HL-60 (cell line): ENCODE measurements at regions not wholly inside any gene's neighbourhood (a gene's known extent, or its start where the extent isn't known, plus 50 kb on each side); places are given as distances from the start of the nearest gene placed in this dataset.
"Not testable (repeated sequence)": the region's sequence is repeated elsewhere in the genome, so short reads cannot be mapped to it uniquely, and the experiment has no call there.

ENCODE experiments used
- POLR2AphosphoS5 ChIP-seq: IDR thresholded peaks from 2 replicates; pipeline ENCODE4 v1.6.1; 2012; ENCODE audit warnings: low read depth
- SPI1 ChIP-seq: IDR thresholded peaks from 2 replicates; pipeline ENCODE4 v1.6.1; 2012; ENCODE audit warnings: low read depth, mild to moderate bottlenecking, borderline replicate concordance
- TF ChIP-seq, protein P1 (sequence below): IDR thresholded peaks from one replicate; pipeline ENCODE4 v1.5.1; 2011; ENCODE audit warnings: low read length, control low read depth, inconsistent platforms; ENCODE audit not compliant: insufficient read depth
- TF ChIP-seq, protein P2 (sequence below): IDR thresholded peaks from 2 replicates; pipeline ENCODE4 v1.6.1; 2012; ENCODE audit warnings: low read depth; ENCODE audit not compliant: insufficient replicate concordance

DNA sequence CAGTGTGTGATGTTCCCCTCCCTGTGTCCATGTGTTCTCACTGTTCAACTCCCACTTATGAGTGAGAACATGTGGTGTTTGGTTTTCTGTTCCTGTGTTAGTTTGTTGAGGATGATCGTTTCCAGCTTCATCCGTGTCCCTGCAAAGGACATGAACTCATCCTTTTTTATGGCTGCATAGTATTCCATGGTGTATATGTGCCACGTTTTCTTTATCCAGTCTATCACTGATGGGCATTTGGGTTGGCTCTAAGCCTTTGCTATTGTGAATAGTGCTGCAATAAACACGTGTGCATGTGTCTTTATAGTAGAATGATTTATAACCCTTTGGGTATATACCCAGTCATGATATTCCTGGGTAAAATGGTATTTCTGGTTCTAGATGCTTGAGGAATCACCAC is 316.6 kb upstream of the KCNMB2 start:
- TF ChIP-seq, protein P1, sequence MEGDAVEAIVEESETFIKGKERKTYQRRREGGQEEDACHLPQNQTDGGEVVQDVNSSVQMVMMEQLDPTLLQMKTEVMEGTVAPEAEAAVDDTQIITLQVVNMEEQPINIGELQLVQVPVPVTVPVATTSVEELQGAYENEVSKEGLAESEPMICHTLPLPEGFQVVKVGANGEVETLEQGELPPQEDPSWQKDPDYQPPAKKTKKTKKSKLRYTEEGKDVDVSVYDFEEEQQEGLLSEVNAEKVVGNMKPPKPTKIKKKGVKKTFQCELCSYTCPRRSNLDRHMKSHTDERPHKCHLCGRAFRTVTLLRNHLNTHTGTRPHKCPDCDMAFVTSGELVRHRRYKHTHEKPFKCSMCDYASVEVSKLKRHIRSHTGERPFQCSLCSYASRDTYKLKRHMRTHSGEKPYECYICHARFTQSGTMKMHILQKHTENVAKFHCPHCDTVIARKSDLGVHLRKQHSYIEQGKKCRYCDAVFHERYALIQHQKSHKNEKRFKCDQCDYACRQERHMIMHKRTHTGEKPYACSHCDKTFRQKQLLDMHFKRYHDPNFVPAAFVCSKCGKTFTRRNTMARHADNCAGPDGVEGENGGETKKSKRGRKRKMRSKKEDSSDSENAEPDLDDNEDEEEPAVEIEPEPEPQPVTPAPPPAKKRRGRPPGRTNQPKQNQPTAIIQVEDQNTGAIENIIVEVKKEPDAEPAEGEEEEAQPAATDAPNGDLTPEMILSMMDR: not testable (repeated sequence)
- TF ChIP-seq, protein P2, sequence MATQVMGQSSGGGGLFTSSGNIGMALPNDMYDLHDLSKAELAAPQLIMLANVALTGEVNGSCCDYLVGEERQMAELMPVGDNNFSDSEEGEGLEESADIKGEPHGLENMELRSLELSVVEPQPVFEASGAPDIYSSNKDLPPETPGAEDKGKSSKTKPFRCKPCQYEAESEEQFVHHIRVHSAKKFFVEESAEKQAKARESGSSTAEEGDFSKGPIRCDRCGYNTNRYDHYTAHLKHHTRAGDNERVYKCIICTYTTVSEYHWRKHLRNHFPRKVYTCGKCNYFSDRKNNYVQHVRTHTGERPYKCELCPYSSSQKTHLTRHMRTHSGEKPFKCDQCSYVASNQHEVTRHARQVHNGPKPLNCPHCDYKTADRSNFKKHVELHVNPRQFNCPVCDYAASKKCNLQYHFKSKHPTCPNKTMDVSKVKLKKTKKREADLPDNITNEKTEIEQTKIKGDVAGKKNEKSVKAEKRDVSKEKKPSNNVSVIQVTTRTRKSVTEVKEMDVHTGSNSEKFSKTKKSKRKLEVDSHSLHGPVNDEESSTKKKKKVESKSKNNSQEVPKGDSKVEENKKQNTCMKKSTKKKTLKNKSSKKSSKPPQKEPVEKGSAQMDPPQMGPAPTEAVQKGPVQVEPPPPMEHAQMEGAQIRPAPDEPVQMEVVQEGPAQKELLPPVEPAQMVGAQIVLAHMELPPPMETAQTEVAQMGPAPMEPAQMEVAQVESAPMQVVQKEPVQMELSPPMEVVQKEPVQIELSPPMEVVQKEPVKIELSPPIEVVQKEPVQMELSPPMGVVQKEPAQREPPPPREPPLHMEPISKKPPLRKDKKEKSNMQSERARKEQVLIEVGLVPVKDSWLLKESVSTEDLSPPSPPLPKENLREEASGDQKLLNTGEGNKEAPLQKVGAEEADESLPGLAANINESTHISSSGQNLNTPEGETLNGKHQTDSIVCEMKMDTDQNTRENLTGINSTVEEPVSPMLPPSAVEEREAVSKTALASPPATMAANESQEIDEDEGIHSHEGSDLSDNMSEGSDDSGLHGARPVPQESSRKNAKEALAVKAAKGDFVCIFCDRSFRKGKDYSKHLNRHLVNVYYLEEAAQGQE: not testable (repeated sequence)
- TF ChIP-seq POLR2AphosphoS5, SPI1: not testable (repeated sequence)
